ENCODE measurements at regions not wholly inside any gene's neighbourhood (a gene's known extent, or its start where the extent isn't known, plus 50 kb on each side); places are given as distances from the start of the nearest gene placed in this dataset.

DNA sequence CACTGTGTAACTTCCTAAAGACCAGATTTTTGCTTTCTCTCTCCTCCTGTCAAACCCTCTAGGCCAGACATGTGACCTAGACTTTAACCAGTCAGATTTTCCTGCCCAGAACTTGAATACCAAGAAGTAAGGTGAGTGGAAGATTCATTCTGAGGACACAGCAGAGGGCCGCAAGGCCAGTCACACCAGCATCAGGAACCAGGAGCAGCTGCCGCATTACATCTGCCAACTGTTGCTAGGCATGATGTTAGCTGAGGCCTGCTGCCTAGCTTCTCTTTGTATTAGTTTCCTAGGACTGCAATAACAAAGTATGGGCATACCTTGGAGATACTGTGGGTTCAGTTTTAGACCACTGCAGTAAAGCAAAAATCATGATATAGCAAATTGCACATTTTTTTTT is 101.9 kb upstream of the BMP4 start:
- TF ChIP-seq MXI1 (IDR thresholded peaks at IDR 0.05; ENCODE audit: low read depth, low read length) (no peak), SIN3A (IDR thresholded peaks at IDR 0.05; ENCODE audit: borderline replicate concordance, low read depth, low read length) (no peak)

Measured in SK-N-SH (cell line).